GM12801 (cell line): ENCODE measurements at regions not wholly inside any gene's neighbourhood (a gene's known extent, or its start where the extent isn't known, plus 50 kb on each side); places are given as distances from the start of the nearest gene placed in this dataset.

Experiments
- CTCF ChIP-seq: IDR thresholded peaks from one replicate; pipeline ENCODE4 v1.5.1; 2011; ENCODE audit warnings: control low read depth; ENCODE audit not compliant: insufficient read length; ENCODE audit errors: extremely low read depth

- no peak for TF ChIP-seq CTCF
Measured at GRCh38 chr9:120267929-120268328, 312.0 kb downstream of the CDK5RAP2 start.

DNA sequence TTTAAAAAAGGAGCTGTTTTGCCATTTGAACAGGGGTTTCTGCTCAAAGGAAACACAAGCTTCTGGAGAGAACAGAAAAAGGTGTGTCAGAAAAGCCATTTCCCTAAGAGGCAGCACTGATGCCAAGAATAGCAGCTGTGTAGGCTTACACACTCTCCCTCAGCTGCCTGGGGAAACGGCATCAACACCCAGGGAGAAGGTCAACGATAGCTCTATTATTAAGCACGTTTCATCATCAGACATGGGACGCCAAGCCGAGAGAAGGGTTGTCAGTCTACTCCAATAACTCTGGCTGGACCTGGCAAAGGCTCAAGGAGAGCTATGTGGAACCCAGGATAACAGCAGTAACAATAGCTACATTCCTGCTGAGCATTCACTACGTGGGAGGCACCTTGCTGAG, 314.2 kb downstream of the CDK5RAP2 start:
- no peak for TF ChIP-seq CTCF

DNA sequence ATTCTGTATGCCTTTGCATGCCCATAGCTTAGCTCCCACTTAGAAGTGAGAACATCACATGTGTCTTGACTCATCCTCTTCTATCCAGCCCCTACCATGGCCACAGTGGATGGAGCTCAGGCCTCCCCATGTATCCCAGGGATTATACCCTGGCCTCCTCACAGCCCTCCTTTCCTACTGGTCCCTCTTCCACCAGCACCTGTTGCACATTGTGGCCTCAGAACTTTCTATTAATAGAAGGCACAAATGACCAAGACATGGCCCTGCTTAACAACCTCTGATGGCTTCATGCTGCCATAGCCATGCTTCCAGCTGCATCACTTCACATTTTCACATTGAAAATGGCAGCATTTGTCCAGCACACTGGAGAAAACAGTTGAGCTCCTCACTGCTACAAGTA, 315.4 kb downstream of the CDK5RAP2 start:
- no peak for TF ChIP-seq CTCF

GRCh38 chr9:120263836-120264235, 316.1 kb downstream of the CDK5RAP2 start:
- TF ChIP-seq CTCF = no peak

GRCh38 chr9:120261419-120261818, 318.5 kb downstream of the CDK5RAP2 start:
- no peak for TF ChIP-seq CTCF

GRCh38 chr9:120259100-120259499, 320.9 kb downstream of the CDK5RAP2 start:
- no peak for TF ChIP-seq CTCF

DNA sequence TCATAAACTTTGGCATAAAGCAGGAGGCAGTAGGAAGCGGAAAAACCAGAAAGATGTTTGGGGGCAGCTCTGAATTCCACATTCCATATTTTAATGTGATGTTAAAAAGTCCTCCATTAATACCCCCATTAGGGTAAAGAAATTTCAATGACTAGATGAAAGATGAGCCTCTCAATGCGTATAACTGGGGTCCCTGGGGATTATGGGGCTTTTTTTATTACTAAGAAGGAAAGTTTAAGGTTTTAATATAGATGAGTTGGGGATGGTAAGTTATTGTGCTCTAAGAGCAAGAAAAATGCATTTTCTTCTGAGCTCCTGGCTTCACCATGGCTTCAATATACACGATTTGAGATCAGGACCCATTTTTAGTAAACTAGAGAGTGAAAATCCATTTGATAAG, 321.9 kb downstream of the CDK5RAP2 start:
- no peak for TF ChIP-seq CTCF

GRCh38 chr9:120257483-120257882, 322.5 kb downstream of the CDK5RAP2 start:
- TF ChIP-seq CTCF = no peak
